K562 (cell line): ENCODE measurements at regions not wholly inside any gene's neighbourhood (a gene's known extent, or its start where the extent isn't known, plus 50 kb on each side); places are given as distances from the start of the nearest gene placed in this dataset.

ENCODE experiments used
- ATAC-seq: fragments of 200-7000 bp; cut with Tn5 transposase; 3 replicates; pipeline ENCODE4 v1.9.1; 2020; ENCODE audit warnings: moderate library complexity
- BruUV-seq: library from RNA; stranded (reverse); fragments of 400-500 nt; replicated peaks from 2 replicates; lab custom pipeline; 2021; lab: Mats Ljungman, UMichigan
- CTCF ChIA-PET: fragments of 300-600 bp; formaldehyde crosslinking; extraction: SDS; loops from one replicate; lab custom pipeline; 2021; ENCODE audit warnings: low intra/inter-chr PET ratio; lab: Yijun Ruan, JAX
- POLR2A ChIA-PET: fragments of 300-600, 350-650 bp; sonication (Branson Sonifier 250); formaldehyde crosslinking; extraction: SDS; loops from one replicate; lab custom pipeline; 2021; ENCODE audit warnings: antibody characterized with exemption, inconsistent platforms; lab: Yijun Ruan, JAX
- DNase-seq, 4 experiments: peaks; one replicate each; pipeline versions ENCODE4 v3.0.0 to v3.0.0-alpha.2; 2011 to 2018; ENCODE audit warnings: low spot score in 3 of 4, mixed read lengths in 3 of 4; ENCODE audit errors: extremely low read depth in 1 of 4
- FAIRE-seq: peaks from 2 replicates; lab custom pipeline; 2011; peaks lifted over from hg19 to GRCh38; lab: Jason Lieb, UNC
- H2AFZ ChIP-seq: 2 replicates; pipeline ENCODE4 v1.6.0; 2011; ENCODE audit warnings: low read depth, low read length, control low read depth, inconsistent platforms
- H3K27ac ChIP-seq: fragments of 200-600 bp; 3 replicates; pipeline ENCODE4 v1.8.0; 2011; ENCODE audit warnings: low read depth, mild to moderate bottlenecking, control low read depth, inconsistent platforms, low read length, moderate library complexity, mixed read lengths; ENCODE audit errors: extremely low read depth
- H3K27me3 ChIP-seq, 2 experiments: fragments of 300-600 bp in 1 of 2; 2 replicates in 1 of 2; 3 replicates in 1 of 2; pipeline versions ENCODE4 v1.6.0 to v1.8.0; 2011; ENCODE audit warnings: inconsistent platforms in 2 of 2, low read length in 2 of 2, mild to moderate bottlenecking in 1 of 2, mixed read lengths in 1 of 2, moderate library complexity in 1 of 2; ENCODE audit not compliant: control insufficient read depth in 2 of 2, insufficient read depth in 2 of 2
- H3K36me3 ChIP-seq: fragments of 300-600 bp; 3 replicates; pipeline ENCODE4 v1.8.0; 2011; ENCODE audit warnings: mild to moderate bottlenecking, low read length, inconsistent platforms; ENCODE audit not compliant: control insufficient read depth, insufficient read depth
- H3K4me1 ChIP-seq, 2 experiments: fragments of 200-600 bp in 1 of 2; replicated peaks in 1 of 2; 2 replicates in 1 of 2; 3 replicates in 1 of 2; pipeline versions ENCODE4 v1.5.1 to v1.8.0; 2011; ENCODE audit warnings: inconsistent platforms in 2 of 2, low read length in 2 of 2, mild to moderate bottlenecking in 1 of 2, mixed read lengths in 1 of 2, moderate library complexity in 1 of 2; ENCODE audit not compliant: control insufficient read depth in 2 of 2, insufficient read depth in 2 of 2
- H3K4me2 ChIP-seq: 2 replicates; pipeline ENCODE4 v1.6.1; 2011; ENCODE audit warnings: low read length, control low read depth, inconsistent platforms, mixed read lengths; ENCODE audit not compliant: insufficient read depth
- H3K4me3 ChIP-seq: fragments of 200-600 bp; sonication (generic), shearing (Covaris generic); 2 replicates; pipeline ENCODE4 v1.5.1; 2016; ENCODE audit warnings: control low read depth, inconsistent platforms
- H3K79me2 ChIP-seq: fragments of 200-600 bp; 3 replicates; pipeline ENCODE4 v1.8.0; 2011; ENCODE audit warnings: low read length, inconsistent platforms; ENCODE audit not compliant: control insufficient read depth, insufficient read depth
- H3K9ac ChIP-seq, 2 experiments: 2 replicates each; pipeline versions ENCODE4 v1.6.0 to v1.6.1; 2011; ENCODE audit warnings: low read depth in 2 of 2, low read length in 2 of 2, control low read depth in 1 of 2, inconsistent platforms in 1 of 2, mild to moderate bottlenecking in 1 of 2, mixed read lengths in 1 of 2; ENCODE audit not compliant: insufficient read depth in 1 of 2
- H3K9me1 ChIP-seq: one replicate; pipeline ENCODE4 v1.6.0; 2011; ENCODE audit warnings: inconsistent platforms, mild to moderate bottlenecking, low read length, moderate library complexity; ENCODE audit not compliant: control insufficient read depth, insufficient read depth
- H3K9me3 ChIP-seq: replicated peaks from 2 replicates; pipeline ENCODE4 v1.5.1; 2011; ENCODE audit warnings: low read depth, low read length, inconsistent platforms; ENCODE audit not compliant: control insufficient read depth, insufficient read depth
- H4K20me1 ChIP-seq: replicated peaks from 2 replicates; pipeline ENCODE4 v1.6.1; 2011; ENCODE audit warnings: low read length, inconsistent platforms, mixed read lengths; ENCODE audit not compliant: control insufficient read depth, insufficient read depth
- BRCA1 ChIP-seq, 2 experiments: fragments of 450-650 bp in 1 of 2; sonication (generic) in 1 of 2; formaldehyde crosslinking in 1 of 2; IDR thresholded peaks; 2 replicates each; pipeline versions ENCODE4 v1.5.0 to v1.6.1; 2017 to 2020; ENCODE audit warnings: mild to moderate bottlenecking in 1 of 2, missing genetic modification reagents in 1 of 2
- BRF1 ChIP-seq: IDR thresholded peaks from 3 replicates; pipeline ENCODE4 v1.6.1; 2011; ENCODE audit warnings: borderline replicate concordance, mild to moderate bottlenecking; ENCODE audit not compliant: insufficient read length; ENCODE audit errors: extremely low read depth
- CHCHD3 ChIP-seq: fragments of 250-450 bp; sonication (Bioruptor Pico); IDR thresholded peaks from 2 replicates; pipeline ENCODE4 v2.1.2; 2022; ENCODE audit warnings: mild to moderate bottlenecking
- CREBBP ChIP-seq: IDR thresholded peaks from one replicate; pipeline ENCODE4 v1.6.1; 2012; ENCODE audit warnings: low read depth, mild to moderate bottlenecking, control low read depth, inconsistent platforms, low read length
- FUS ChIP-seq: fragments of 200-400 bp; formaldehyde crosslinking; optimal IDR thresholded peaks from 2 replicates; pipeline ENCODE3; 2017; ENCODE audit warnings: low read depth, low read length
- KAT2B ChIP-seq: IDR thresholded peaks from one replicate; pipeline ENCODE4 v1.6.1; 2012; ENCODE audit warnings: low read depth, mild to moderate bottlenecking, control low read depth, inconsistent platforms, low read length, moderate library complexity
- KAT8 ChIP-seq: fragments of 450-650 bp; IDR thresholded peaks from 2 replicates; pipeline ENCODE4 v1.6.1; 2016; ENCODE audit warnings: low read depth, mild to moderate bottlenecking
- MECOM ChIP-seq: fragments of 250-450 bp; sonication (Bioruptor Pico); IDR thresholded peaks from 2 replicates; pipeline ENCODE4 v1.8.0; 2022; ENCODE audit warnings: inconsistent platforms
- MEIS2 ChIP-seq: fragments of 450-650 bp; IDR thresholded peaks from 2 replicates; pipeline ENCODE4 v1.6.1; 2014; ENCODE audit warnings: mild to moderate bottlenecking; ENCODE audit not compliant: partially characterized antibody
- NFE2L1 ChIP-seq: fragments of 450-650 bp; IDR thresholded peaks from 2 replicates; pipeline ENCODE4 v1.6.1; 2016; ENCODE audit warnings: missing genetic modification characterization, low read depth, mild to moderate bottlenecking, missing compliant biosample characterization, moderate library complexity, borderline replicate concordance
- NR2C1 ChIP-seq, 2 experiments: fragments of 450-650 bp; IDR thresholded peaks; 2 replicates each; pipeline ENCODE4 v1.6.1; 2017; ENCODE audit warnings: mild to moderate bottlenecking in 2 of 2, antibody characterized with exemption in 1 of 2, inconsistent platforms in 1 of 2, missing compliant biosample characterization in 1 of 2, missing genetic modification characterization in 1 of 2
- TCF3 ChIP-seq: sonication (generic); formaldehyde crosslinking; IDR thresholded peaks from 2 replicates; pipeline ENCODE4 v1.4.0; 2020; ENCODE audit warnings: mild to moderate bottlenecking, missing genetic modification reagents
- ZNF3 ChIP-seq: fragments of 250-450 bp; sonication (Bioruptor Pico); IDR thresholded peaks from 2 replicates; pipeline ENCODE4 v1.5.0; 2021; ENCODE audit warnings: mild to moderate bottlenecking, moderate library complexity
- ZNF408 ChIP-seq: fragments of 250-450 bp; sonication (Bioruptor Pico); IDR thresholded peaks from 2 replicates; pipeline ENCODE4 v1.4.0; 2020; ENCODE audit warnings: low read depth, mild to moderate bottlenecking, moderate library complexity
- WGBS: fragments of 100-300 bp; shearing (Covaris generic); methylation state at CpG from one replicate; pipeline ENCODE4 v1.1.6; 2016; ENCODE audit warnings: low coverage, mixed read lengths; ENCODE audit not compliant: insufficient coverage; ENCODE audit errors: missing lambda C conversion rate; 5-methylcytosine and 5-hydroxymethylcytosine counted together
- in situ Hi-C: fragments of 300-500 bp; cut with MboI; formaldehyde crosslinking; loops from 4 replicates; pipeline ENCODE4 v1.15.0; 2018; ENCODE audit warnings: inconsistent platforms, mixed read lengths
- intact Hi-C: fragments of 100-400 bp; cut with micrococcal nuclease; formaldehyde crosslinking; loops from 2 replicates; pipeline ENCODE4 v1.14.2; 2022
- TF ChIP-seq, protein P1 (sequence below): fragments of 200-400 bp; formaldehyde crosslinking; IDR thresholded peaks from 2 replicates; pipeline ENCODE4 v1.6.1; 2017; ENCODE audit warnings: mild to moderate bottlenecking, low read depth, low read length, moderate library complexity

DNA sequence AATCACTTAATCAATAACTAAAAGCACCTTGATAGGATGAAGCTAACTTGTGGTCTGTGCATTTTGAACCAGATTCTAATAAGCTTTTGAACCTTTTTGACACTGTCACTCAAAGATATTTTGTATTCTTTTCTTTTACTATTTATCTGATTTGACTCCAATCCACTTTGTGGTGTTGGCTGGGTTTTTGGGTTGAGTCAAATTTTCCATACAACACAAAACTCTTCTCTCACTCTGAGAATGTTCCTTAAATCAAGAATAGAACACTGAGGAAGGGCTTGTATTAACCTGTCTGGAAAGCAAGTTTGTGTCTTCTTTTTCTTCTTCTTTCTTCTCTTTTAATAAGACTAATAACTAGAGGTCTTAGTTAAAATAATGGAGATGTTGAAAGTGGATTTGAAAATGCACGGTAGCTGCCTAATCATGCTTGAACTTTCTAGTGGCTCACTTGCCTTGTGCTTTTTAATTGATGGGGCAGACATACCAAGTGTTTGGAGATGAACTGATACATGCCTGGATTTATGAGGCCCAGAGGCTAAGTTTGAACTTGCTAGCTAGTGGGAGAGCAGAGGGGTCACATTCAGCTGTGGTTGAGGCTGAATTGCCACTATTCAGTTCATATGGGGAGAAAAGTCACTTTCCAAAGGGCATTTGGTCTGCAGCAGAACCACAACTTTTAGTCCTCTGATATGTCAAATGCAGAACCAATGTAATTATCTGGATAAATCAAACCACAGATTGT lies 93.5 kb upstream of the PTHLH start:
- ChIA-PET CTCF (no interaction called here), POLR2A (no interaction called here)
- intact Hi-C loops = no loop called here

DNA sequence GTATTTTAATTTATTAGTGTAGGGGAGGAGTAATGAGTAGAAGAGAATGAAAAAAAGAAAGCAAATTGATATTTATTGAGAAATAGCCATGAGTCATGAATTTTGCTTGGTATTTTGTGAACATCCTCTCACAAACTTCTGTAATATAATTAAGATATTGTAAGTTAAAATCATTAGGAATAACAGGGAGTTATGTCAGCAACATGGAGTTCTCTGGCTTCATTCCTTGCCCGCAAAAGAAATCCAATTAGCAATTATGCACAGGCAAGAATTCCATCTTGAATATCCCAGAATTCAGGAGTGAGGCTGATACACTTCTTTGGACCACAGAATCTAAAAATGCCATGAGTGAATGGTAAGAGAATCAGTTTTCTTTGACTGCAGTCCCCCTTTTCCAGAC lies 94.3 kb upstream of the PTHLH start:
- 46% methylated on average over 1 of the region's 1 CpG for WGBS
- no peaks in the 10 kb centered on the region for H3K27me3 ChIP-seq
- intact Hi-C loops = no loop called here
- no TSS peak for BruUV-seq
- H3K4me2 ChIP-seq = no peak overlapping the region
- H3K9me3 ChIP-seq = 0 out of 2 replicates have a peak, but pooled peaks cover 2% of the 10 kb centered on the region
- H3K4me1 ChIP-seq = no peaks in the 10 kb centered on the region
- ATAC-seq (no peak), DNase-seq (no peak), FAIRE-seq (no peak)
- no peak overlapping the region for H3K27ac ChIP-seq
- ChIA-PET POLR2A (no interaction called here), CTCF (no interaction called here)
- no peaks in the 10 kb centered on the region for H3K79me2 ChIP-seq
- in situ Hi-C loops = no loop called here
- no peaks in the 10 kb centered on the region for H4K20me1 ChIP-seq
- no peak overlapping the region for H3K9ac ChIP-seq
- no peak overlapping the region for H2AFZ ChIP-seq
- H3K36me3 ChIP-seq = no peaks in the 10 kb centered on the region
- H3K9me1 ChIP-seq = no peaks in the 10 kb centered on the region
- H3K4me3 ChIP-seq = no peak overlapping the region
- TF ChIP-seq TCF3 (CRISPR knock-in tag) (no peak), ZNF408 (CRISPR knock-in tag) (no peak), KAT8 (no peak), NR2C1 (IDR thresholded peaks at IDR 0.05) (no peak), NR2C1 (tag; IDR thresholded peaks at IDR 0.05) (no peak), FUS (no peak), NFE2L1 (tag) (no peak), CHCHD3 (no peak), KAT2B (no peak), BRCA1 (IDR thresholded peaks at IDR 0.05) (no peak), BRCA1 (CRISPR knock-in tag; IDR thresholded peaks at IDR 0.05) (no peak), CREBBP (no peak), BRF1 (no peak), ZNF3 (CRISPR knock-in tag) (no peak), MEIS2 (no peak)
- TF ChIP-seq, protein P1, sequence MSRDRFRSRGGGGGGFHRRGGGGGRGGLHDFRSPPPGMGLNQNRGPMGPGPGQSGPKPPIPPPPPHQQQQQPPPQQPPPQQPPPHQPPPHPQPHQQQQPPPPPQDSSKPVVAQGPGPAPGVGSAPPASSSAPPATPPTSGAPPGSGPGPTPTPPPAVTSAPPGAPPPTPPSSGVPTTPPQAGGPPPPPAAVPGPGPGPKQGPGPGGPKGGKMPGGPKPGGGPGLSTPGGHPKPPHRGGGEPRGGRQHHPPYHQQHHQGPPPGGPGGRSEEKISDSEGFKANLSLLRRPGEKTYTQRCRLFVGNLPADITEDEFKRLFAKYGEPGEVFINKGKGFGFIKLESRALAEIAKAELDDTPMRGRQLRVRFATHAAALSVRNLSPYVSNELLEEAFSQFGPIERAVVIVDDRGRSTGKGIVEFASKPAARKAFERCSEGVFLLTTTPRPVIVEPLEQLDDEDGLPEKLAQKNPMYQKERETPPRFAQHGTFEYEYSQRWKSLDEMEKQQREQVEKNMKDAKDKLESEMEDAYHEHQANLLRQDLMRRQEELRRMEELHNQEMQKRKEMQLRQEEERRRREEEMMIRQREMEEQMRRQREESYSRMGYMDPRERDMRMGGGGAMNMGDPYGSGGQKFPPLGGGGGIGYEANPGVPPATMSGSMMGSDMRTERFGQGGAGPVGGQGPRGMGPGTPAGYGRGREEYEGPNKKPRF = no peak

More for the DNA sequence above, 93.5 kb upstream of the PTHLH start:
- H3K27me3 ChIP-seq = no peaks in the 10 kb centered on the region
- no peak overlapping the region for H3K9ac ChIP-seq
- TF ChIP-seq MECOM (CRISPR knock-in tag) = no peak
- no peaks in the 10 kb centered on the region for H3K79me2 ChIP-seq
- 0 out of 2 replicates have a peak, but pooled peaks cover 2% of the 10 kb centered on the region for H3K9me3 ChIP-seq
- 0% methylated on average over 1 of the region's 1 CpG for WGBS
- no peak for DNase-seq
- FAIRE-seq = peak; percentile 82
- H4K20me1 ChIP-seq = no peaks in the 10 kb centered on the region
- ATAC-seq = no peak
- in situ Hi-C loops = no loop called here
- no peak overlapping the region for H3K4me2 ChIP-seq
- H3K4me1 ChIP-seq = no peaks in the 10 kb centered on the region
- no TSS peak for BruUV-seq
- H3K9me1 ChIP-seq = no peaks in the 10 kb centered on the region
- no peak overlapping the region for H3K4me3 ChIP-seq
- no peak overlapping the region for H2AFZ ChIP-seq
- no peaks in the 10 kb centered on the region for H3K36me3 ChIP-seq
- H3K27ac ChIP-seq = no peak overlapping the region
